ENCODE measurements at regions not wholly inside any gene's neighbourhood (a gene's known extent, or its start where the extent isn't known, plus 50 kb on each side); places are given as distances from the start of the nearest gene placed in this dataset.

DNA sequence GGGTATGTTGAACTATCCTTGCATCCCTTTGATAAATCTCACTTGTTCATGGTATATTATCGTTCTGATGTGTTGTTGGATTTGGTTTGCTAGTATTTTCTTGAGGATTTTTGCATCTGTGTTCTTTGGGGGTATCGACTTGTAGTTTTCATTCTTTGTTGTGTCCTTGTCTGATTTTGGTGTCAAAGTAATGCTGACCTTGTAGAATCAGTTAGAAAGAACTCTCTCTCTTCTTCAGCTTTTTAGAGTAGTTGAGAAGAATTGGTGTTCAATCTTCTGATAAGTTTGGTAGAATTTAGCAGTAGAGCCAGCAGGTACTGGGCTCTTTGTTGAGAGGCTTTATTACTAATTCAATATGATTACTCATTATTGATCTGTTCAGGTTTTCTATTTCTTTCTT, 707.2 kb upstream of the LRFN5 start:
- no peak for TF ChIP-seq JUND (IDR thresholded peaks at IDR 0.05; ENCODE audit: low read depth)
- DNase-seq (ENCODE audit: low read depth in 1 of 2, low spot score in 1 of 2) = no peak
- in situ Hi-C loops (cut with HindIII; ENCODE audit: low pct_unique_long_range_greater_than_20kb, low sequenced_read_pairs) = no loop called here

DNA sequence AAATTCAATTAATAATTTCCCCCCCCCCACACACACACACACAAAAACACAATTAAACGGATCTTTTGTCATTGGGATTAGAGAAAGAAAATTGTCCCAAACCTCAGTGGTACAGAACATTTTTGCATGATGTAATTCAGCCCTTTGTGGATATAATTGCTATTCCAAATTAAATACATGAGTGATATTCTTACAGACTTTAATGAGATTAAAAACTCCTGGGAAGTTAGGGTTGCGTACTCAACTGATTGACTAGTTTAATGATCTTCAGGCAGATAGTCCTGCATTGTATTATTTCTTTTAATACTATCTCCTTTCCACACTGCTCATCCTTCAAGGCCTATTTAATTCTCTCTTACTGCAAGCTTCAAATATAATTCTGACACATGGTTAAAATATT, 711.8 kb upstream of the LRFN5 start:
- in situ Hi-C loops (cut with HindIII; ENCODE audit: low pct_unique_long_range_greater_than_20kb, low sequenced_read_pairs) = no loop called here
- DNase-seq (ENCODE audit: low read depth in 1 of 2, low spot score in 1 of 2) = no peak
- TF ChIP-seq JUND (IDR thresholded peaks at IDR 0.05; ENCODE audit: low read depth) = no peak

DNA sequence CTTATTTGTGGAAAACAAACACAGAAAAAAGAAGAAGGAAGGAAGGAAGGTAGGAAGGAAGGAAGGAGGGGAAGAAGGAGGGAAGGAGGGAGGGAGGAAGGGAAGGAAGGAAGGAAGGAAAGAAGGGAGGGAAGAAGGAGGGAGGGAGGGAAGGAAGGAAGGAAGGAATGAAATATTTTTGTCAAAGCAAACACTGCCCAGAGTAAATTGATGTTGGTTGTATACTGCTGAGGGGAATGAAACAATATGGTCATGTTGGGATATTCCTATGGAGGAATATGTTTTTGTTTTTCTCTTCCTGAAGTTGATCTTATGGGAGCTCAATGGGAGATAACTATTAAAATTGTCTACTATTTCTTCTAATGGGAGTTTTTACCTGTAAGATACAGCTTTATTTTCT, 717.5 kb upstream of the LRFN5 start:
- in situ Hi-C loops (cut with HindIII; ENCODE audit: low pct_unique_long_range_greater_than_20kb, low sequenced_read_pairs) = no loop called here
- TF ChIP-seq JUND (IDR thresholded peaks at IDR 0.05; ENCODE audit: low read depth) = no peak
- DNase-seq (ENCODE audit: low read depth in 1 of 2, low spot score in 1 of 2) = no peak

DNA sequence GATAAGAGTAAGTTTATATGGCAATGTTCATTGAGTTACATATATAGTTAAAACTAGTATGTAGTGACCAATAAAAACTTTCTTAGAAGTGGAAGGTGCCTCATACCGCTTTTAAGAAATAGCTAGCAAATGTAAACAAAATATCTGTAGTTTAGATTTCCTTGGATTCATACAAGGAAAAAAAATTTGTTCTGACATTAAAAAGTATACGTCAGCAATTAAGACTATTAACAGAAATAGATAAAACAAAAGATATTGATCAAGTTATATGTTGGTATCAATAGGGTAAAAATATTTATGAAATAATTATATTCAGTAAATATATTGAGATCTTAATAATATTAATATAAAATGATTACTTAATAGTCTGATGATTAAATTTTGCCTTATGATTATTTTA, 718.8 kb upstream of the LRFN5 start:
- no peak for DNase-seq (ENCODE audit: low read depth in 1 of 2, low spot score in 1 of 2)
- TF ChIP-seq JUND (IDR thresholded peaks at IDR 0.05; ENCODE audit: low read depth) = no peak
- in situ Hi-C loops (cut with HindIII; ENCODE audit: low pct_unique_long_range_greater_than_20kb, low sequenced_read_pairs) = no loop called here

DNA sequence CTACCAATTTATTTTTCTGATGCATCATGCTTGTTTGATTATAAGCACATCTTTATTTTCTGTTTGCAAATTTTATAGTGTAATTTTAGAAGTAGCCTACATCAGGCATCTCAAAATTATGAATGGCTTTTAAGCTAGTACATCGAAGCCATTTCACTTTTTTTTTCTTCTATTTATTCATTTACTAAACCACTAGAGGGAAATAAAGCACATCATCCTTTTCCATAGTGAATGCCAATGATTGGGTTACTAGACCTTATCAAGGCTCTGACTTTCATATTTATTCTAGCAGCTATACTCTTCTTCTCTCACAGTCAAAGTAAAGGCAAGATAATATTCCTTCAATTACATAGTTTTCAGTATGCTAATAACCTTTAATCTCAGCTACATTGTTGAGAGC, 736.4 kb upstream of the LRFN5 start:
- no peak for TF ChIP-seq JUND (IDR thresholded peaks at IDR 0.05; ENCODE audit: low read depth)
- peak in 1 of 2 experiments; percentile 42 for DNase-seq (ENCODE audit: low read depth in 1 of 2, low spot score in 1 of 2)
- in situ Hi-C loops (cut with HindIII; ENCODE audit: low pct_unique_long_range_greater_than_20kb, low sequenced_read_pairs) = no loop called here

DNA sequence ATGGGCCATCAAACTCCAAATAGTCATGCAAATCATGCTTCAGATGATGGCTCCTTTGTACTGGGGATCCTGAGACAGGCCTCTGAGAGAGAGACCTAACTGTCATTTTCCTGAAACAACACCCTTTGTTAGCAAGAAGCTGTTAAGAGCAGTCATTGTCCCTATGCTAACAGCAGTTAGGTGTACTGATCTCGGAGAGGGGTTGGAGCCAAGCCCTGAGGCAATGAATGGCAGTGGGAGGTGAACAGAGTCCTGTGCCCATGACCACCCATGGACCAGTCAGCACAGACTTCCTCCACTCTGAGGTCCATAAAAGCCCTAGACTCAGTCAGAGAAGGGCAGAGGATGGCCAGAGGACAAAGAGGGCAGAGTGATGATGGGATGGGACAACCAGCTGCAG, 747.6 kb upstream of the LRFN5 start:
- no peak for TF ChIP-seq JUND (IDR thresholded peaks at IDR 0.05; ENCODE audit: low read depth)
- in situ Hi-C loops (cut with HindIII; ENCODE audit: low pct_unique_long_range_greater_than_20kb, low sequenced_read_pairs) = no loop called here
- no peak for DNase-seq (ENCODE audit: low read depth in 1 of 2, low spot score in 1 of 2)

DNA sequence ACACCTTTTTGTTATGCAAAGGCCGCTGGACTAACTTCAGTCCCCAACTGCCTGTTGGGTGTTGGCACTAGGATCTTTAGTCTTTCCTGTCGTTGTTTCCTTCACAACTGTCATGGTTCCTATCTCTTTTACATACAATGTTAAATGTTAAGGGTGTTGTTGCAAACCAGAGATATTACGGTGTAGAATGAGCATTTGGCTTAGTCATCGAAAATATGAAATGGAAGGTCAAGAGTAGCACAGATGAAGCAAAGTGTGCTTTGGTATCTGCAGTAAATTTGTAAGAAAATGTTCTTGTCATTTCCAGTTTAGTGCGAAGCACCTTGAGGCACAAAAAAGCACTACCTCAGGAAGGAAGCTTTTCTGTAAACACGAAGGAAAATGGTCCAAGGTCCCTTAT, 751.3 kb upstream of the LRFN5 start:
- no peak for TF ChIP-seq JUND (IDR thresholded peaks at IDR 0.05; ENCODE audit: low read depth)
- no peak for DNase-seq (ENCODE audit: low read depth in 1 of 2, low spot score in 1 of 2)
- in situ Hi-C loops (cut with HindIII; ENCODE audit: low pct_unique_long_range_greater_than_20kb, low sequenced_read_pairs) = no loop called here

DNA sequence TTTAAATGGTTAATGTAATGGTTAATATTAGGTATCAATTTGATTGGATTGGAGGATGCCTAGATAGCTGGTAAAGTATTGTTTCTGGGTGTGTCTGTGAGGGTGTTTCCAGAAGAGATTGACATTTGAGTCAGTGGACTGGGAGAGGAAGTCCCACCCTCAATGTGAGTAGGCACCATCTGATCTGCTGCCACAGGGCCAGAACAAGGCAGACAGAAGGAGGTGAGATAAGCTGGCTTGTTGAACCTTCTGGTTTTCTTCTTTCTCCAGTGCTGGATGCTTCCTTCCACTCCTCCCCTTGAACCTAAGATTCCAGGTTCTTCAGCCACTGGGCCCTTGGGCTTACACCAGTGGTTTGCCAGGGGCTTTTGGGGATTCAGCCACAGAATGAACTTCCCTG, 756.5 kb upstream of the LRFN5 start:
- in situ Hi-C loops (cut with HindIII; ENCODE audit: low pct_unique_long_range_greater_than_20kb, low sequenced_read_pairs) = no loop called here
- TF ChIP-seq JUND (IDR thresholded peaks at IDR 0.05; ENCODE audit: low read depth) = no peak
- no peak for DNase-seq (ENCODE audit: low read depth in 1 of 2, low spot score in 1 of 2)

DNA sequence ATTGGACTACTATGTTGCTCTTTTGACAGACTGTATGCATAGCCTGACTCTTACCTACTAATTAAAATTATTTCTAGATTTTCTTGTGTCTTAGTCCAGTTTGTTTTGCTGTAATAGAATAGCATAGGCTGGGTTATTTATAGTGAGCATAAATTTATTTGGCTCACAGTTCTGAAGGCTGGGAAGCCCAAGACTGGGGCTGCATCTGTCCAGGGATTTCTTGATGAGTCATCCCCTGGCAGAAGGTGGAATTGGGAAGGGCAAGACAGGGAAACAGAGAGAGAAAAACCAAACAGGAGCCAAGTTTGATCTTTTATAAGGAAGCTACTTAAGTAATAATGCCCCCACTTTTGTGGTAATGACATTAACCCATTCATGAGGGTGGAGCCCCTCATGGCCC, 759.2 kb upstream of the LRFN5 start:
- DNase-seq (ENCODE audit: low read depth in 1 of 2, low spot score in 1 of 2) = peak in 1 of 2 experiments; percentile 18
- in situ Hi-C loops (cut with HindIII; ENCODE audit: low pct_unique_long_range_greater_than_20kb, low sequenced_read_pairs) = no loop called here
- no peak for TF ChIP-seq JUND (IDR thresholded peaks at IDR 0.05; ENCODE audit: low read depth)

DNA sequence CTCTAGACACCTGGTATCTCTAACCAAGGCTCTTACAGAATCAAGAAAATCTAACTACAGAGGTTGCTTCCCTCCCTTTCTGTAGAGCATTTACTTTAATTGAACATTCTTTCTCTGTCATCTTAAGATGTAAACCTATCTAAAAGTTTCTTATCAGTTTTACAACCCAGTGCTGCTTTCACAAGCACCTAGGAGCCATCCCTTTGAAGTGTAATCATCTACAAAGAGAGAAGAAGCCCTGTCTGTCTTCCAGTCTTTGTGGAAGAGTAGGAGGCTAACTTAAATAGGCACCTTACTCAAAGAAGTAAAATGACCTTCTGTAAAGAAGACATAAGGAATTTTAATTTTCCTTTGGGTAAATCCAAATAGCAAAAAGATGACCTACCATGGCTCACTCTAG, 763.9 kb upstream of the LRFN5 start:
- in situ Hi-C loops (cut with HindIII; ENCODE audit: low pct_unique_long_range_greater_than_20kb, low sequenced_read_pairs) = no loop called here
- TF ChIP-seq JUND (IDR thresholded peaks at IDR 0.05; ENCODE audit: low read depth) = no peak
- no peak for DNase-seq (ENCODE audit: low read depth in 1 of 2, low spot score in 1 of 2)

DNA sequence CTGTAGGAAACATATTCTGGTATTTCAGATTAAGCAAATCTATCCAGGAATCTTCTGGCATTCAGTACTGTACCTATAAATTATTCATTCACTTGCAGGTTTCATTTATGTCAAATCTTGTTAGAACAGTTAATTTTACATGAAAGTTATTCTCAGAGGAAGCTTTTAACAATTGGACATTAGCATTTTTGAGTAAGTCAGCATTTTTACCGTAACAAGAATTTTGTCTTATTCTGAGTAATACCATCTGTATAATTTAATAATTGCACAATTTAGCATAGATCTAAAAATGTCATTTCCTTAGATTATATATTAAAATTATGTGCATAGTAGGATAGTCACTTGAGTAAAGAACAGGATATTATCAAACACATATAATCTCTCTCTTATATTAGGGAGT, 764.8 kb upstream of the LRFN5 start:
- no peak for TF ChIP-seq JUND (IDR thresholded peaks at IDR 0.05; ENCODE audit: low read depth)
- in situ Hi-C loops (cut with HindIII; ENCODE audit: low pct_unique_long_range_greater_than_20kb, low sequenced_read_pairs) = no loop called here
- DNase-seq (ENCODE audit: low read depth in 1 of 2, low spot score in 1 of 2) = no peak

DNA sequence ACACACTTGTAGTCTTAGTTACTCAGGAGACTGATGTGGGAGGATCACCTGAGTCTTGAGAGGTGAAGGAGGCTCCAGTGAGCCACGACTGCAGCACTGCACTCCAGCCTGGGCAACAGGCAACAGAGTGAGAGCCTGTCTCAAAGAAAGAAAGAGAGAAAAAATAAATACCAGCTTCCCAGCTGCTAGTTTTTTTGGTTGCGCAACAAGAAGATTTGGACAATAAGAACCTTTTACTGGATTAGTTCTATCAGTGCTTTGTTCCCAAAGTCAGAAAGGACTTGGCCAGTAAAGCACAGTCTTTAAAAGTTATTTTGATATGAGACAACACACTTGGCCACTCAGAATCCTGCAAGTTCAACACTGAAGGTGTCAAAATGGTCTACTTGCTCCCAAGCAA, 768.1 kb upstream of the LRFN5 start:
- in situ Hi-C loops (cut with HindIII; ENCODE audit: low pct_unique_long_range_greater_than_20kb, low sequenced_read_pairs) = no loop called here
- no peak for DNase-seq (ENCODE audit: low read depth in 1 of 2, low spot score in 1 of 2)
- TF ChIP-seq JUND (IDR thresholded peaks at IDR 0.05; ENCODE audit: low read depth) = no peak

DNA sequence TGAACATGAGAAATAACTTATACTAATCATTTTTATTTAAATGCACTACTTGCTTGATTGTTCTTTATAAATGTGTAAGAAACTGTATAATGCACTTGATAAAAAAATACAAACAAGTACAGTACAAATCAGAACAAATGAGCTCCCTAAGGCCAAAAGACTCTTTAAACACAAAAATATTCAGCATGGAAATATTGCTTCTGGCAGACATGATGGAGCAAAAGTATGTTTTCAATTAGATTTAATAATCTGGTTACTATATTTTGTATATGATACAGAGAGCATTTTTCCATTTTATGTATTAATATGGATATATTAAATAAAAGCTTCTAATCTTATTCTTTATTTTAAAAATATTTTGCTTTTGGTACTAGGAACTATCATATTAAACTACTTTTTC, 800.2 kb upstream of the LRFN5 start:
- in situ Hi-C loops (cut with HindIII; ENCODE audit: low pct_unique_long_range_greater_than_20kb, low sequenced_read_pairs) = no loop called here
- TF ChIP-seq JUND (IDR thresholded peaks at IDR 0.05; ENCODE audit: low read depth) = no peak
- no peak for DNase-seq (ENCODE audit: low read depth in 1 of 2, low spot score in 1 of 2)

DNA sequence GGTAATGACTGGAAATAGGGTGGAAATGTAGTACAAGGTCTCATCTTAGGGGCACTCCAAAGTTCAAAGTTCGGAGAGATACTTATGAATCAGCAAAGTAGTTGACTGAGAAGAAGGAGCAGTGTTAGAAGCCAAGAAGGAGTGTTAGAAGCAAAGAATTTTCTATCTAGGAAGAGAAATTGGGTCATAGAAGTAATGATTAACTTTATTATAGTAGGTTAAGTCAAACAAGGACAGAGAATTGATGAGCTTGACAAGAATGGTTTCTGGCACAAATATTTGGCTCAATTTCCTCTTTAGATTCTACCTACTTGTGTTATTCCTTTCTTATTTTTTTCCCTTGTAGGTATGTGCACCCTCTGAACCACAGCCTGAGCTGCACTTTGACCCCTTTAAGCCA, 810.5 kb upstream of the LRFN5 start:
- in situ Hi-C loops (cut with HindIII; ENCODE audit: low pct_unique_long_range_greater_than_20kb, low sequenced_read_pairs) = no loop called here
- TF ChIP-seq JUND (IDR thresholded peaks at IDR 0.05; ENCODE audit: low read depth) = no peak
- no peak for DNase-seq (ENCODE audit: low read depth in 1 of 2, low spot score in 1 of 2)

DNA sequence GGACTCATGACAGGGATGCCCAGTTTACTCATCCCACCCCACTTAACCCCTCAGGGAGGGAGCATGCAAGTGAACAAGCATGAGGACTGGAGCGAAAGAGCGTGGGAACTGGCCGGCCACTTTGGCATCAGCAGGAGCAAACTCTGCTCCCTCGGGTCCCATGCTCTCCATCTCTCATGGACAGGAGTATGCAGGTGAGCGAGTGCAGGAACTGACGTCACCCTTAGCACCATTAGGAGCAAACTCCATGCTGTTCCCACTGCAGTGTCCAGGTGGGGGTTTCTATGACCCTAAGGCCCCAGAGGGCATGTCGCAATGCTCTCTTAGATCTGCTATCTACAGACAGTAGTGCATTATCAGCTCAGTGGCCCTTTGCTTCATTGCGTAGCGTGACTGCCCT, 821.8 kb upstream of the LRFN5 start:
- DNase-seq (ENCODE audit: low read depth in 1 of 2, low spot score in 1 of 2) = no peak
- no peak for TF ChIP-seq JUND (IDR thresholded peaks at IDR 0.05; ENCODE audit: low read depth)
- in situ Hi-C loops (cut with HindIII; ENCODE audit: low pct_unique_long_range_greater_than_20kb, low sequenced_read_pairs) = no loop called here

Data from T47D (cell line).